Smooth muscle cell (in vitro differentiated cells): ENCODE measurements at regions not wholly inside any gene's neighbourhood (a gene's known extent, or its start where the extent isn't known, plus 50 kb on each side); places are given as distances from the start of the nearest gene placed in this dataset.

ENCODE experiments used
- DNase-seq: peaks from one replicate; lab custom pipeline; 2025; ENCODE audit not compliant: unreplicated experiment; lab: John Stamatoyannopoulos, UW
- H2AFZ ChIP-seq: fragments of 200-600 bp; sonication (generic); 2 replicates; pipeline ENCODE4 v1.6.0; 2016; ENCODE audit warnings: antibody characterized with exemption, low read depth, mild to moderate bottlenecking
- H3F3A ChIP-seq: fragments of 200-600 bp; sonication (generic); 2 replicates; pipeline ENCODE4 v1.6.0; 2017; ENCODE audit warnings: antibody characterized with exemption, low read depth
- H3K27ac ChIP-seq: fragments of 200-600 bp; sonication (generic); 2 replicates; pipeline ENCODE4 v1.5.1; 2016; ENCODE audit warnings: low read depth, mild to moderate bottlenecking
- H3K27me3 ChIP-seq: fragments of 200-600 bp; sonication (generic); 2 replicates; pipeline ENCODE4 v1.6.1; 2016; ENCODE audit warnings: low read depth, mild to moderate bottlenecking
- H3K36me3 ChIP-seq: fragments of 200-600 bp; sonication (generic); 2 replicates; pipeline ENCODE4 v1.5.1; 2016; ENCODE audit warnings: low read depth
- H3K4me1 ChIP-seq: fragments of 200-600 bp; sonication (generic); 2 replicates; pipeline ENCODE4 v1.5.1; 2016; ENCODE audit warnings: low read depth
- H3K4me2 ChIP-seq: fragments of 200-600 bp; sonication (generic); 2 replicates; pipeline ENCODE4 v1.6.0; 2016; ENCODE audit warnings: mild to moderate bottlenecking
- H3K4me3 ChIP-seq: fragments of 200-600 bp; sonication (generic); 2 replicates; pipeline ENCODE4 v1.5.1; 2016; ENCODE audit warnings: mild to moderate bottlenecking
- H3K79me2 ChIP-seq: fragments of 200-600 bp; sonication (generic); 2 replicates; pipeline ENCODE4 v1.6.0; 2016; ENCODE audit warnings: low read depth, mild to moderate bottlenecking
- H3K9ac ChIP-seq: fragments of 200-600 bp; sonication (generic); 2 replicates; pipeline ENCODE4 v1.6.0; 2016; ENCODE audit warnings: low read depth
- H3K9me3 ChIP-seq: fragments of 200-600 bp; sonication (generic); replicated peaks from 2 replicates; pipeline ENCODE4 v1.5.1; 2016; ENCODE audit warnings: low read depth
- H4K20me1 ChIP-seq: fragments of 200-600 bp; sonication (generic); 2 replicates; pipeline ENCODE4 v1.6.0; 2016; ENCODE audit warnings: low read depth
- CTCF ChIP-seq: fragments of 200-600 bp; sonication (generic); IDR thresholded peaks from 2 replicates; pipeline ENCODE4 v1.5.1; 2017; ENCODE audit warnings: borderline replicate concordance, mild to moderate bottlenecking, antibody characterized with exemption; ENCODE audit not compliant: insufficient read depth, poor library complexity, severe bottlenecking
- WGBS: methylation state at CpG from one replicate; pipeline ENCODE4 v1.1.7; 2016; ENCODE audit warnings: low lambda C conversion rate; 5-methylcytosine and 5-hydroxymethylcytosine counted together

DNA sequence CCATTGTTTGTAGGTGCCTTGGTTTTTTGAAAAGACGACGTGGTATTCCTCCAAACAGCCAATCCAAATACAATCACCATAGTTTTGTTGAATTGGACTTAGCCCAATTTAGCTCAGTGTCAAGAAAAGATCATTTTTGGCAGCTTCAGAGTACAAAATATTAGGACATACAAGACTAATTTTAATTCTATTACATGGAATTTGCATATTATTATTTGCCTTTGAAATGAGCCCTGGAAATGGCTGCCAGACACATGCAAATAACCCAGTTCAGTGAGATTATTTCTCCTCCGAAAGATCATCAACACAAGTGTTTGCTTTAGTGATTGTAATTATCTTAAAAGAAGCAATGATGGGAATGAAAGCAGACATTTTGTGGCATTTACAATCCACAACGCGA is 89.3 kb downstream of the PLK2 start:
- Histone ChIP-seq H3K36me3 (no peaks in the 10 kb centered on the region), H3K4me3 (no peak overlapping the region), H3K9me3 (no peaks in the 10 kb centered on the region), H3K9ac (no peak overlapping the region), H2AFZ (no peak overlapping the region), H3K27me3 (no peaks in the 10 kb centered on the region), H3K4me1 (no peaks in the 10 kb centered on the region), H3F3A (no peaks in the 10 kb centered on the region), H3K4me2 (no peak overlapping the region), H4K20me1 (no peaks in the 10 kb centered on the region), H3K27ac (no peak overlapping the region), H3K79me2 (no peaks in the 10 kb centered on the region)
- DNase-seq, result no peak
- TF ChIP-seq CTCF, result no peak
- WGBS, result 87% methylated on average over 5 of the region's 5 CpGs

- no peaks in the 10 kb centered on the region for H3K79me2 ChIP-seq
- WGBS, result 72% methylated on average over 5 of the region's 5 CpGs
- H3F3A ChIP-seq, result no peaks in the 10 kb centered on the region
- no peaks in the 10 kb centered on the region for H3K36me3 ChIP-seq
- H3K27me3 ChIP-seq, result no peaks in the 10 kb centered on the region
- no peaks in the 10 kb centered on the region for H3K4me1 ChIP-seq
- no peak for TF ChIP-seq CTCF
- no peak for DNase-seq
- H3K27ac ChIP-seq, result no peak overlapping the region
- no peak overlapping the region for H3K9ac ChIP-seq
- H3K9me3 ChIP-seq, result no peaks in the 10 kb centered on the region
- no peak overlapping the region for H3K4me2 ChIP-seq
- H3K4me3 ChIP-seq, result no peak overlapping the region
- H4K20me1 ChIP-seq, result no peaks in the 10 kb centered on the region
- H2AFZ ChIP-seq, result no peak overlapping the region
Observed at GRCh38 chr5:58369513-58370190, 90.2 kb downstream of the PLK2 start.

DNA sequence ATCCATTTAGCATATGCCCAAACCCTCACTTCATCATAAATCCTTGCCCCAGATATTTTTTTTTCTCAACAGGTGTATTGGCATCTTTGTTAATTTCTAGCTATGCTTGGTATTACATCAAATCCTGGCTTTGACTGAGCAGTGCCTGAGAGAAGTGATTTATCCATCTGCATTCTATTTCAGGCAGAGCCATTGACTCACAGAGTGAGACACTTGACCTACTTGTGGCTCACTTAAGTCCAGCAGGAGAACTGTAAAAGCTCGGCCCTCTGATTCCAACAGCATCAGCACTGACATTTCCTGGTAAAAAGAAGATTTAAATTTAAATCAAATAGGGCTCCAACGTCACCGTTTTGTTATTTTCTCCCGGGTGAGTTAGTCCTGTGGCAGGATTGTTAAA is 93.4 kb downstream of the PLK2 start:
- H3K36me3 ChIP-seq, result no peaks in the 10 kb centered on the region
- no peak overlapping the region for H2AFZ ChIP-seq
- H3K79me2 ChIP-seq, result no peaks in the 10 kb centered on the region
- H3K4me2 ChIP-seq, result no peak overlapping the region
- no peak for TF ChIP-seq CTCF
- no peaks in the 10 kb centered on the region for H3K9me3 ChIP-seq
- H3K27me3 ChIP-seq, result no peaks in the 10 kb centered on the region
- no peaks in the 10 kb centered on the region for H4K20me1 ChIP-seq
- H3K4me1 ChIP-seq, result no peaks in the 10 kb centered on the region
- no peak overlapping the region for H3K27ac ChIP-seq
- H3F3A ChIP-seq, result no peaks in the 10 kb centered on the region
- H3K9ac ChIP-seq, result no peak overlapping the region
- WGBS, result 79% methylated on average over 4 of the region's 4 CpGs
- no peak overlapping the region for H3K4me3 ChIP-seq
- DNase-seq, result no peak

DNA sequence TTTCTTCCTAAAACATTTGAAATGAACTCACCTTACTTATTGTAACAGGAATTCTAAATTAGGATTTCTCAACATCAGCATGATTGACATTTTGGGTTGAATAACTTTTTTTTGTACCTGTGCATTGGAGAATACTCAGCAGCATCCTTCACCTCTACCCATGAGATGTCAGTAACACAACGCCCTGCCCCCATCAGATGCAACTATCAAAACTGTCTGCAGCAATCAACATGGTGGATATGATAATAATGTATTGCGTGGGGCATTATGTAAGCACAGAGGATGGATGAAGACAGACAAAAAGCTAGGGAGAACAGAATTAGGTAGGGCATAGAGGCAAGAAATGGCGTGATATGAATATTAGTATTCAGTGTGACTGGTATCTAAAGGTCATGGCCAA is 94.1 kb downstream of the PLK2 start:
- no peak for TF ChIP-seq CTCF
- Histone ChIP-seq H3K9ac (no peak overlapping the region), H3K4me3 (no peak overlapping the region), H3F3A (no peaks in the 10 kb centered on the region), H4K20me1 (no peaks in the 10 kb centered on the region), H2AFZ (no peak overlapping the region), H3K27me3 (no peaks in the 10 kb centered on the region), H3K36me3 (no peaks in the 10 kb centered on the region), H3K4me1 (peaks cover 2% of the 10 kb centered on the region), H3K4me2 (no peak overlapping the region), H3K9me3 (no peaks in the 10 kb centered on the region), H3K79me2 (no peaks in the 10 kb centered on the region), H3K27ac (no peak overlapping the region)
- WGBS, result 85% methylated on average over 3 of the region's 3 CpGs
- DNase-seq, result no peak
